Endothelial cell (in vitro differentiated cells): ENCODE measurements at regions not wholly inside any gene's neighbourhood (a gene's known extent, or its start where the extent isn't known, plus 50 kb on each side); places are given as distances from the start of the nearest gene placed in this dataset.
"Not testable (repeated sequence)": the region's sequence is repeated elsewhere in the genome, so short reads cannot be mapped to it uniquely, and the experiment has no call there.

ENCODE experiments used
- DNase-seq: peaks from one replicate; pipeline ENCODE4 v3.0.0; 2021; ENCODE audit warnings: low spot score
- H3K27ac Mint-ChIP-seq: one replicate; pipeline ENCODE4 v1.8.0; 2021; ENCODE audit warnings: mixed read lengths, inconsistent platforms; ENCODE audit not compliant: unreplicated experiment
- H3K27me3 Mint-ChIP-seq: one replicate; pipeline ENCODE4 v1.8.0; 2021; ENCODE audit warnings: mild to moderate bottlenecking, moderate library complexity, mixed read lengths, inconsistent platforms; ENCODE audit not compliant: unreplicated experiment
- H3K36me3 Mint-ChIP-seq: one replicate; pipeline ENCODE4 v1.8.0; 2021; ENCODE audit warnings: mild to moderate bottlenecking, low read depth, mixed read lengths, inconsistent platforms; ENCODE audit not compliant: unreplicated experiment
- H3K4me1 Mint-ChIP-seq: one replicate; pipeline ENCODE4 v1.8.0; 2021; ENCODE audit warnings: mild to moderate bottlenecking, mixed read lengths, inconsistent platforms; ENCODE audit not compliant: unreplicated experiment
- H3K4me3 Mint-ChIP-seq: one replicate; pipeline ENCODE4 v1.8.0; 2021; ENCODE audit warnings: mild to moderate bottlenecking, mixed read lengths, inconsistent platforms; ENCODE audit not compliant: unreplicated experiment
- H3K9me3 Mint-ChIP-seq: one replicate; pipeline ENCODE4 v1.8.0; 2021; ENCODE audit warnings: mixed read lengths, inconsistent platforms; ENCODE audit not compliant: unreplicated experiment
- TF ChIP-seq, protein P1 (sequence below): fragments of 200-600 bp; sonication (generic); IDR thresholded peaks from one replicate; pipeline ENCODE4 v1.5.0; 2021; ENCODE audit warnings: antibody characterized with exemption; ENCODE audit not compliant: unreplicated experiment

DNA sequence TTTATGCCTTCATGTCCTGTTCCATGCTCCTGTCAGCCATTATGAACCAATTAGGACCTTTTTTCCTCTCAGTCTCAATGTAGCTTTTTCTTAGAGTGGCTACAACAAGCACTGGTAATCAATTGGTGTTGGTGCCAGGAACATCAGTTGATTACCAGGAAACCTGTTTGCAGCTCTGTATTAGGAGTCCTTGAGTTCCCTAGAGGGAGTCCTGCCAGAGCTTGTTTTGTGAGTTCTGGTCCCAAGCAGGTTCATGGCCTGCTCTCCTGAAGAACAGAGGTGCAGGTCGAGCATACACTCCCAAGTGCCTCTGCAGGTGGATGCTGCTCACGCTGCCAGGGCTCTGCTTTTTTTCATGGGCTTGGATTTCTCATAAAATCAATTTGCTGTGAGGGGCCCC is 137.9 kb upstream of the PRR23C start:
- TF ChIP-seq, protein P1, sequence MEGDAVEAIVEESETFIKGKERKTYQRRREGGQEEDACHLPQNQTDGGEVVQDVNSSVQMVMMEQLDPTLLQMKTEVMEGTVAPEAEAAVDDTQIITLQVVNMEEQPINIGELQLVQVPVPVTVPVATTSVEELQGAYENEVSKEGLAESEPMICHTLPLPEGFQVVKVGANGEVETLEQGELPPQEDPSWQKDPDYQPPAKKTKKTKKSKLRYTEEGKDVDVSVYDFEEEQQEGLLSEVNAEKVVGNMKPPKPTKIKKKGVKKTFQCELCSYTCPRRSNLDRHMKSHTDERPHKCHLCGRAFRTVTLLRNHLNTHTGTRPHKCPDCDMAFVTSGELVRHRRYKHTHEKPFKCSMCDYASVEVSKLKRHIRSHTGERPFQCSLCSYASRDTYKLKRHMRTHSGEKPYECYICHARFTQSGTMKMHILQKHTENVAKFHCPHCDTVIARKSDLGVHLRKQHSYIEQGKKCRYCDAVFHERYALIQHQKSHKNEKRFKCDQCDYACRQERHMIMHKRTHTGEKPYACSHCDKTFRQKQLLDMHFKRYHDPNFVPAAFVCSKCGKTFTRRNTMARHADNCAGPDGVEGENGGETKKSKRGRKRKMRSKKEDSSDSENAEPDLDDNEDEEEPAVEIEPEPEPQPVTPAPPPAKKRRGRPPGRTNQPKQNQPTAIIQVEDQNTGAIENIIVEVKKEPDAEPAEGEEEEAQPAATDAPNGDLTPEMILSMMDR, result no peak
- Mint-ChIP-seq H3K4me1 (peaks cover 11% of the 10 kb centered on the region), H3K27me3 (peaks cover 2% of the 10 kb centered on the region), H3K4me3 (no peak overlapping the region), H3K36me3 (no peaks in the 10 kb centered on the region), H3K27ac (no peak overlapping the region), H3K9me3 (no peaks in the 10 kb centered on the region)
- DNase-seq, result no peak

DNA sequence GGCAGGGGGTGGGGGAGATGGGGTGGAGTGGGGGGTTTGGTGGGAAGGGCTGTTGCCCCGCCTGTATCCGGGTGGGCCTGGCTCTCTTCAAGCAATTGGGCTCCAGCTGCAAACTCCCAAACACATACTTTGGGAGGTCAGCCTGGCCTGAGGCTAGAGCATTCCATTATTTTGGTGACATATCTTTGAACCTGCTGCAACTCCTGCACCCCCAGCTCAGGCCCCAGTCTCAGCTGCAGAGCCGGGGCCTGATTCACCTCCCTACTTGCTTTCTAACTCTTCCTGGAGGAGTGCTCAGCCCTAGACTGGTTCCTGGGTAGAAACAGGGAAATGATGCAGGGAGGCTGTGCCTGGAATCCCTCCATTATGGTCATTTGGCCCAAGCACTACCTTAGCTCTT is 140.8 kb upstream of the PRR23C start:
- H3K4me1 Mint-ChIP-seq, result peaks cover 11% of the 10 kb centered on the region
- no peaks in the 10 kb centered on the region for H3K9me3 Mint-ChIP-seq
- H3K36me3 Mint-ChIP-seq, result no peaks in the 10 kb centered on the region
- no peak overlapping the region for H3K4me3 Mint-ChIP-seq
- H3K27me3 Mint-ChIP-seq, result peaks cover 2% of the 10 kb centered on the region
- no peak overlapping the region for H3K27ac Mint-ChIP-seq
- no peak for DNase-seq
- TF ChIP-seq, protein P1, result no peak

DNA sequence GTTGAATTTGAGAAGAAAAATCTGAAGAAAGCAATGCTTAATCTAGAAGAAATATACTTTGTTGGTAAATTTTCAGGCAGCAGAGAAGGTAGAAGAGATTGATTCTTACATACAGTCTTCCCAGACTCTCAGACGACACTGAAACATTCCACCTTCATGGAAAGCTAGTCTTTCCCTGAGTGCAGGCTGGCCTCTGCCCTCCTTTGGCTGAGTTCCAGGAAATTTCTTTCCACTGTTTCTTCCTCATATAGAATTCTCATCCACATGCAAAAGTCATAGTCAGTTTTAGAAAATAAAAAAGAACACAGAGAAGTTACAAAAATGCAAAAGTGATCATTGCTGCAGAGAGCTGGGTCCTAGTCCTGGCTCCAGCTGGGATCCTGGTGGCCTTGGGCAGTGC is 142.5 kb upstream of the PRR23C start:
- no peak overlapping the region for H3K4me3 Mint-ChIP-seq
- H3K27me3 Mint-ChIP-seq, result peaks cover 2% of the 10 kb centered on the region
- H3K9me3 Mint-ChIP-seq, result no peaks in the 10 kb centered on the region
- H3K36me3 Mint-ChIP-seq, result no peaks in the 10 kb centered on the region
- TF ChIP-seq, protein P1, result no peak
- H3K27ac Mint-ChIP-seq, result no peak overlapping the region
- no peak for DNase-seq
- peaks cover 11% of the 10 kb centered on the region for H3K4me1 Mint-ChIP-seq

DNA sequence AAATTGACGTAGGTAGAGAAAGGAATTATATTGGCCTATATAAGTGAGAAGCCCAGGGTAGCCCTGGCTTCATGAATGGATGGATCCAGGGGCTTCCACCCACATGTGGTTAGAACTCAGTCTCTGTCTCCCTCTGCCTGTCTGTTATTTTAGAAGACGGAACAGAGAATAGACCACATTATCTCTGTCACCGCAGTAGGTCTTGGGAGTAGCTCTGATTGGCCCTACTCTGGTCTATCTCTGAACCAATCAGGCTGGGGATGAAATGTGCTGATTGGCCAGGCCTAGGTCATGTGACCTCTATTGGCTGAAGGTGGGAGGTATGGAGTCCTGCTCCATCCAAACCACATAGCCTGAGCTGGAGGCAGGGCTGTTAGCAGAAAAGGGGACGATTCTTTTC is 143.0 kb upstream of the PRR23C start:
- no peak overlapping the region for H3K27ac Mint-ChIP-seq

DNA sequence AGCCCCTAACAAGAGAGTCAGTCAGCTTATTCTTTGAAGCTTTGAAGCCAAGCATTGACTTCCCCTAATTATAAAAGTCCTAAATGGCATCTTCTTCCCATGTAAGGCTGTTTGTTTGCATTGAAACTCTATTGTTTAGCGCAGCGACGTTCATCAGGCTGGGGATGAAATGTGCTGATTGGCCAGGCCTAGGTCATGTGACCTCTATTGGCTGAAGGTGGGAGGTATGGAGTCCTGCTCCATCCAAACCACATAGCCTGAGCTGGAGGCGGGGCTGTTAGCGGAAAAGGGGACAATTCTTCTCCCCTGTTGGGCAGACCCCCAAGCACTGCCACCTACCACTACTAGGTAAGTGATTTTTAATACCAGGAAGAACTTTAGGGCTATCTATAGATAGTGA is 145.3 kb upstream of the PRR23C start:
- H3K27ac Mint-ChIP-seq, result no peak overlapping the region
- TF ChIP-seq, protein P1, result no peak
- H3K27me3 Mint-ChIP-seq, result no peaks in the 10 kb centered on the region
- no peaks in the 10 kb centered on the region for H3K9me3 Mint-ChIP-seq
- H3K36me3 Mint-ChIP-seq, result no peaks in the 10 kb centered on the region
- H3K4me3 Mint-ChIP-seq, result no peak overlapping the region
- no peak for DNase-seq
- peaks cover 11% of the 10 kb centered on the region for H3K4me1 Mint-ChIP-seq

More for the DNA sequence above, 143.0 kb upstream of the PRR23C start:
- Mint-ChIP-seq H3K4me3 (no peak overlapping the region), H3K36me3 (no peaks in the 10 kb centered on the region), H3K4me1 (peaks cover 11% of the 10 kb centered on the region), H3K9me3 (no peaks in the 10 kb centered on the region), H3K27me3 (peaks cover 2% of the 10 kb centered on the region)
- DNase-seq, result no peak
- TF ChIP-seq, protein P1, result no peak

DNA sequence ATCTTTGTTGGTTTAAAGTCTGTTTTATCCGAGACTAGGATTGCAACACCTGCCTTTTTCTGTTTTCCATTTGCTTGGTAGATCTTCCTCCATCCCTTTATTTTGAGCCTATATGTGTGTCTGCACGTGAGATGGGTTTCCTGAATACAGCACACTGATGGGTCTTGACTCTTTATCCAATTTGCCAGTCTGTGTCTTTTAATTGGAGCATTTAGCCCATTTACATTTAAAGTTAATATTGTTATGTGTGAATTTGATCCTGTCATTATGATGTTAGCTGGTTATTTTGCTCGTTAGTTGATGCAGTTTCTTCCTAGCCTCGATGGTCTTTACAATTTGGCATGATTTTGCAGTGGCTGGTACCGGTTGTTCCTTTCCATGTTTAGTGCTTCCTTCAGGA is 149.4 kb upstream of the MRPS22 start:
- H3K27me3 Mint-ChIP-seq, H3K4me1 Mint-ChIP-seq, H3K36me3 Mint-ChIP-seq, H3K27ac Mint-ChIP-seq, H3K9me3 Mint-ChIP-seq, DNase-seq, H3K4me3 Mint-ChIP-seq: not testable (repeated sequence)

DNA sequence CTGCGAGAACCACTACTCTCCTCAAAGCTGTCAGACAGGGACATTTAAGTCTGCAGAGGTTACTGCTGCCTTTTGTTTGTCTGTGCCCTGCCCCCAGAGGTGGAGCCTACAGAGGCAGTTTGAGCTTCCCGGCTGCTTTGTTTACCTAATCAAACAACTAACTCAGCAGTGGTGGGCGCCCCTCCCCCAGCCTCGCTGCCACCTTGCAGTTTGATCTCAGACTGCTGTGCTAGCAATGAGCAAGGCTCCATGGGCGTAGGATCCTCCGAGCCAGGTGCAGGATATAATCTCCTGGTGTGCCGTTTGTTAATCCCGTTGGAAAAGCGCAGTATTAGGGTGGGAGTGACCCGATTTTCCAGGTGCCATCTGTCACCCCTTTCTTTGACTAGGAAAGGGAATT is 147.7 kb upstream of the MRPS22 start:
- not testable (repeated sequence) for H3K27me3 Mint-ChIP-seq, H3K9me3 Mint-ChIP-seq, H3K27ac Mint-ChIP-seq, H3K4me3 Mint-ChIP-seq, H3K36me3 Mint-ChIP-seq, H3K4me1 Mint-ChIP-seq, DNase-seq
